HG02798 (cell line): ENCODE measurements at regions not wholly inside any gene's neighbourhood (a gene's known extent, or its start where the extent isn't known, plus 50 kb on each side); places are given as distances from the start of the nearest gene placed in this dataset.

Experiments
- ATAC-seq: cut with Tn5 transposase; IDR thresholded peaks from one replicate; pipeline ENCODE4 v1.9.1; 2021; ENCODE audit warnings: mild to moderate bottlenecking; ENCODE audit not compliant: unreplicated experiment, poor library complexity

- no peak for ATAC-seq
Observed at GRCh38 chrX:57204306-57204705, 67.1 kb upstream of the SPIN2A start.

DNA sequence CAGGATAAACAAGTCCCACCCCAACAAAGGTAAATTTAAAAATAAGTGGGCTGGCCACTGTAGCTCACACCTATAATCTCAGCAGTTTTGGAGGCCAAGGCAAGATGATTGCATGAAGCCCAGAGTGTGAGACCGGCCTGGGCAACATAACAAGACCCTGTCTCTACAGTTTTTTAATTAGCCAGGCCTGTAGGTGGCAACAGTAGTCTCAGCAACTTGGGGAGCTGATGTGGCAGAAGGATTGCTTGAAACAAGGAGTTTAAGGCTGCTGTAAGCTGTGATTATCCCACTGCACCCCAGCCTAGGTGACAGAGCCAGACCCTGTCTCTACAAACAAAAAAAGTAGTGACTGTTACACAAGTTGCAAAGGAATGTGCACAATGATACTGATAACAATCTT lies 74.6 kb upstream of the FAAH2 start:
- no peak for ATAC-seq

DNA sequence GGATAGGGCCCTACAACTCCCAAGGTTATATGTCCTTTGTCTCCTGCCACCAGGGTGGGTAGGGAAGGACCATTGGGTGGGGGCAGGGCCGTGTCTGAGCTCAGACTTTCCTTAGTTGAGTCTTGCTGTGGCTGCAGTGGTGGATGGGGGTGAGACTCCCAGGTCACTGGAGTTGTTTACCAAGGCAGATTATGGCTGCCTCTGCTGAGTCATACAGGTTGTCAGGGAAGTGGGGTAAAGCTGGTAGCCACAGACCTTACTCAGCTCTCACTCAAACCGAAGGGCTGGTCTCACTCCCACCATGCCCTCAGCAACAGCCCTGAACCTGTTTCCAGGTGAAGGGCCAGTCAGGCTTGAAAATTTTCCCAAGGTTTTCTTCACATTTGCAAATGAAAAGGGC lies 58.8 kb upstream of the FAAH2 start:
- no peak for ATAC-seq

GRCh38 chrX:57232658-57233360 lies 53.7 kb upstream of the FAAH2 start:
- ATAC-seq = peak; percentile 64
